HL-60 (cell line): ENCODE measurements at regions not wholly inside any gene's neighbourhood (a gene's known extent, or its start where the extent isn't known, plus 50 kb on each side); places are given as distances from the start of the nearest gene placed in this dataset.

Experiments
- DNase-seq, 2 experiments: peaks; one replicate each; pipeline ENCODE4 v3.0.0-alpha.2; 2010 to 2020; ENCODE audit warnings: low read depth in 1 of 2, low spot score in 1 of 2
- H3K27ac ChIP-seq: fragments of 250-450 bp; sonication (Bioruptor Pico); replicated peaks from 2 replicates; pipeline ENCODE4 v1.5.1; 2020; ENCODE audit warnings: mild to moderate bottlenecking, moderate library complexity
- H3K27me3 ChIP-seq: fragments of 250-450 bp; sonication (Bioruptor Pico); 2 replicates; pipeline ENCODE4 v1.5.1; 2021; ENCODE audit warnings: mild to moderate bottlenecking, moderate library complexity; ENCODE audit not compliant: insufficient read depth, poor library complexity, severe bottlenecking
- H3K4me3 ChIP-seq: replicated peaks from 2 replicates; pipeline ENCODE4 v1.5.1; 2011; ENCODE audit warnings: mild to moderate bottlenecking, control low read depth, low read length; ENCODE audit not compliant: insufficient read depth
- GABPA ChIP-seq: IDR thresholded peaks from 2 replicates; pipeline ENCODE4 v1.6.1; 2012; ENCODE audit warnings: low read depth
- POLR2AphosphoS5 ChIP-seq: IDR thresholded peaks from 2 replicates; pipeline ENCODE4 v1.6.1; 2012; ENCODE audit warnings: low read depth
- SPI1 ChIP-seq: IDR thresholded peaks from 2 replicates; pipeline ENCODE4 v1.6.1; 2012; ENCODE audit warnings: low read depth, mild to moderate bottlenecking, borderline replicate concordance
- TF ChIP-seq, protein P1 (sequence below): IDR thresholded peaks from 2 replicates; pipeline ENCODE4 v1.6.1; 2012; ENCODE audit warnings: low read depth; ENCODE audit not compliant: insufficient replicate concordance
- TF ChIP-seq, protein P2 (sequence below): IDR thresholded peaks from one replicate; pipeline ENCODE4 v1.5.1; 2011; ENCODE audit warnings: low read length, control low read depth, inconsistent platforms; ENCODE audit not compliant: insufficient read depth

DNA sequence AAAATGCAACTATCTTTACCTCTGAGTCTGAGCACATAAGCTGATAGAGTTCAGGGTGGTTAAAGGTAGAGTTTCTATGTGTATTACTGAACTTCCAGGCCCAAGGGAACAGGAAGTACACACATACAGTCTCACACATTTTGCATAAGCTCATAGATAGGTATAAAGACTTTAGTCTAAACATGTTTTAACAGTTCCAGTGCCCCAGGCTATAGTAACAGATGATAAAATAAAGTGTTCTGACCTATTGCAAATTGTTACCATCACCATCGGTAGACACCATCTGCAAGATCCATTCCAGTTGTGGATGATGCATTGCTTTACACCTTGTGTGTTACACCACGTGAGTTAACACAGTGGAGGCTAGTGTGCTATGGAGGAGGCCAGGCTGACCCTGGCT, 95.8 kb downstream of the TMEM174 start:
- no peak overlapping the region for H3K4me3 ChIP-seq
- no peaks in the 10 kb centered on the region for H3K27me3 ChIP-seq
- TF ChIP-seq POLR2AphosphoS5, result no peak
- TF ChIP-seq, protein P1, sequence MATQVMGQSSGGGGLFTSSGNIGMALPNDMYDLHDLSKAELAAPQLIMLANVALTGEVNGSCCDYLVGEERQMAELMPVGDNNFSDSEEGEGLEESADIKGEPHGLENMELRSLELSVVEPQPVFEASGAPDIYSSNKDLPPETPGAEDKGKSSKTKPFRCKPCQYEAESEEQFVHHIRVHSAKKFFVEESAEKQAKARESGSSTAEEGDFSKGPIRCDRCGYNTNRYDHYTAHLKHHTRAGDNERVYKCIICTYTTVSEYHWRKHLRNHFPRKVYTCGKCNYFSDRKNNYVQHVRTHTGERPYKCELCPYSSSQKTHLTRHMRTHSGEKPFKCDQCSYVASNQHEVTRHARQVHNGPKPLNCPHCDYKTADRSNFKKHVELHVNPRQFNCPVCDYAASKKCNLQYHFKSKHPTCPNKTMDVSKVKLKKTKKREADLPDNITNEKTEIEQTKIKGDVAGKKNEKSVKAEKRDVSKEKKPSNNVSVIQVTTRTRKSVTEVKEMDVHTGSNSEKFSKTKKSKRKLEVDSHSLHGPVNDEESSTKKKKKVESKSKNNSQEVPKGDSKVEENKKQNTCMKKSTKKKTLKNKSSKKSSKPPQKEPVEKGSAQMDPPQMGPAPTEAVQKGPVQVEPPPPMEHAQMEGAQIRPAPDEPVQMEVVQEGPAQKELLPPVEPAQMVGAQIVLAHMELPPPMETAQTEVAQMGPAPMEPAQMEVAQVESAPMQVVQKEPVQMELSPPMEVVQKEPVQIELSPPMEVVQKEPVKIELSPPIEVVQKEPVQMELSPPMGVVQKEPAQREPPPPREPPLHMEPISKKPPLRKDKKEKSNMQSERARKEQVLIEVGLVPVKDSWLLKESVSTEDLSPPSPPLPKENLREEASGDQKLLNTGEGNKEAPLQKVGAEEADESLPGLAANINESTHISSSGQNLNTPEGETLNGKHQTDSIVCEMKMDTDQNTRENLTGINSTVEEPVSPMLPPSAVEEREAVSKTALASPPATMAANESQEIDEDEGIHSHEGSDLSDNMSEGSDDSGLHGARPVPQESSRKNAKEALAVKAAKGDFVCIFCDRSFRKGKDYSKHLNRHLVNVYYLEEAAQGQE, result no peak
- TF ChIP-seq, protein P2, sequence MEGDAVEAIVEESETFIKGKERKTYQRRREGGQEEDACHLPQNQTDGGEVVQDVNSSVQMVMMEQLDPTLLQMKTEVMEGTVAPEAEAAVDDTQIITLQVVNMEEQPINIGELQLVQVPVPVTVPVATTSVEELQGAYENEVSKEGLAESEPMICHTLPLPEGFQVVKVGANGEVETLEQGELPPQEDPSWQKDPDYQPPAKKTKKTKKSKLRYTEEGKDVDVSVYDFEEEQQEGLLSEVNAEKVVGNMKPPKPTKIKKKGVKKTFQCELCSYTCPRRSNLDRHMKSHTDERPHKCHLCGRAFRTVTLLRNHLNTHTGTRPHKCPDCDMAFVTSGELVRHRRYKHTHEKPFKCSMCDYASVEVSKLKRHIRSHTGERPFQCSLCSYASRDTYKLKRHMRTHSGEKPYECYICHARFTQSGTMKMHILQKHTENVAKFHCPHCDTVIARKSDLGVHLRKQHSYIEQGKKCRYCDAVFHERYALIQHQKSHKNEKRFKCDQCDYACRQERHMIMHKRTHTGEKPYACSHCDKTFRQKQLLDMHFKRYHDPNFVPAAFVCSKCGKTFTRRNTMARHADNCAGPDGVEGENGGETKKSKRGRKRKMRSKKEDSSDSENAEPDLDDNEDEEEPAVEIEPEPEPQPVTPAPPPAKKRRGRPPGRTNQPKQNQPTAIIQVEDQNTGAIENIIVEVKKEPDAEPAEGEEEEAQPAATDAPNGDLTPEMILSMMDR, result no peak
- no peak for TF ChIP-seq SPI1
- TF ChIP-seq GABPA, result no peak
- no peak for DNase-seq
- H3K27ac ChIP-seq, result no peak overlapping the region

DNA sequence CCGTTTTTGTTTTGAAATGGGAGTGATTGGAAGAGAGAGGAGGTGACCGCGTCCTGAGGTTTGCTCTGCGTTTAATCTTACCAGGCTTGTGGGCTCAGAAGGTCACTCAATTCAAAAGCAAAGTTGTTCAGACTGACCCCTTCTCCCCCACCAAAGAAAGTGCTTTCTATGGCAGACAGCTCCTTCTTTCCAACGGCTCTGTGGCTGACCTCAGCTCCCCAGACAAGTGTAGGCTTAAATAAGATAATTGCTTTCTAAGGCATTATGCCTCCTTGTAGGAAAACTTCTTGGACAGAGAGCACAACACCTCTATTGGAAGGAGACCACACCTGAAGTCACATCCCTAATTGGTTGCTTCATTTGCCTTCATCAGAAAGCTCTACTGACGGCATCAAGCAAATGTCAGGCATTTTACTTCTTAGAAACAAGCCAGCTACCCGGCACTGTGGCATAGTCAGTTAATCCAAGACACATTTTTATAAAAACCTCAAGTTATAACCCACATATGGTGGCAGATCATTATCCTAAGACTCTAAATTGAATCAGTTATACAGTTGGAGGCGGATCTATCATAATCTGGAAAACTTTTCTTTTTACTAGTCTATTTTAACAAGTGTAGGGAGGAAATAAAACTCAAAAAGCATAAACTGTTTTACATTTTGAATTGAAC, 94.9 kb downstream of the TMEM174 start:
- Histone ChIP-seq H3K27ac (no peak overlapping the region), H3K27me3 (no peaks in the 10 kb centered on the region), H3K4me3 (no peak overlapping the region)
- TF ChIP-seq, protein P2, result no peak
- TF ChIP-seq, protein P1, result no peak
- no peak for TF ChIP-seq SPI1
- DNase-seq, result no peak

DNA sequence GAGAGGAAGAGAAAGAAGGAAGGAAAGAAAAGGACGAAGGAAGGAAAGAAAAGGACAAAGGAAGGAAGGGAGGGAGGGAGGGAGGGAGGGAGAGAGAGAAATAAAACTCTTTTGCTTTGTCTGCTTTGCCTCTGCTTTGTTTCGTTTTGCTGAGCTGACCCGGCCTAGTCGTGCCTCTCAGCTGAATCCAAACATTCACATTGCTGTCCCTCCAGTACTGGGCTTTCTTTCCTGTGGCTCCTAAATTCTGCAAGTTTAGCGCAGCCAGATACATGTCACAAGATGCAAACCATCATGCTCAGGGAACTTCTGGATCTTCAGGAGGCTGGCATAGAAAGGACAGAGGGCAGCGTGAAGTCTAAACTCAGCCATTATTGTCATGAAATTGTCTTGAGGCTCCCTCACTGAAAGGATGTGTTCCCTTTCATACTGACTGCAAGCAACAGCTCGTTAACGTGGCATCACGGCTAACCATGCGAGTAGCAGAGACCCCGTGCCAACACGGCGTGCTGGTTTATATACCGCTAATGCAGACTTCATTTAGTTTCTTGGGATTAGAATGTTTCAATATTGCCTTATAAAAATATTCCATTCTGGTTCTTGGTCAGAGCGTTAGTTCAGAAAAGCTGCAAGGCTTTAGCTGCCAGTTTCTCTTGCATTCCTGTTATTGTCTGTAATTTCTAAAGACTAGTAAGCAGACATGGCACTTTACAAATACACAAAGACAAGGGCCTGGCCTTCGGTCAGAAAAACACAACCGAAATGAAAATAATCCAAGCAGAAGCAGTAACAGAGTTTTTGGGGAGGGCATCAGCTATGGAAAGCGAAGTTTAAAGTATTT, 94.2 kb downstream of the TMEM174 start:
- Histone ChIP-seq H3K4me3 (no peak overlapping the region), H3K27ac (no peak overlapping the region), H3K27me3 (no peaks in the 10 kb centered on the region)
- DNase-seq, result no peak
- TF ChIP-seq GABPA, result no peak

DNA sequence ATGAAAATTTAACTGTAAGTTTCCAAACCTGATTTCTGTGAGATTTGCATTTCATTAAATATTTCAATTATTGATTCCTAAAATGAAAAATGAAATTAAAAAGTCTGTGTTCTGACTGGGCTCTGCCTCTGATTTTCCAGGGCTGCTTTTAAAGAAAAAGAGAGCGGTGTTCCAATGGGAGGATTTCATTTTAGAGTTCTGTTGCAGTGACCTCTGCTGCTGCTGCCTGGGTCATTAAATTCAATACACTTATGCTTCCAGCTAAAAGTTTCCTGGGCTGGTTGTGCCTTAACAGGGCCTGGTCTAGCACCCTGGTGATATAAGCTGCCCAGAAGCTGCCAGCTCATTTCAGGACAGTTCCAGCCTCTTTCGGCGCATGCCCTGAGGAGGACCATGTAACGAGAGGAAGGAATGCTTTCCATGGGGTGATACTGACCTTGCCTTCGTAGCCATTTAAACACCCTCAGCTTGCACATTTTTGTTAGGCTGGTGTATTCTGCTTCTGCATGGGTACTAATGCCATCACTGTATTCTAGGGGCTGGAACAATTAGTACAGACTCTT, 93.3 kb downstream of the TMEM174 start:
- Histone ChIP-seq H3K4me3 (no peak overlapping the region), H3K27ac (no peak overlapping the region), H3K27me3 (no peaks in the 10 kb centered on the region)
- no peak for DNase-seq
- TF ChIP-seq, protein P1, result no peak
- TF ChIP-seq SPI1, result no peak
- no peak for TF ChIP-seq POLR2AphosphoS5
- TF ChIP-seq, protein P2, result no peak
- no peak for TF ChIP-seq GABPA
